NCI-H2227 treated with DMSO at 0.1 percent for 48 hours (cell line): ENCODE measurements at regions not wholly inside any gene's neighbourhood (a gene's known extent, or its start where the extent isn't known, plus 50 kb on each side); places are given as distances from the start of the nearest gene placed in this dataset.
A peak's percentile ranks its signal among the peaks of the same experiment; 100 is the strongest.
"Not testable (repeated sequence)": the region's sequence is repeated elsewhere in the genome, so short reads cannot be mapped to it uniquely, and the experiment has no call there.

Experiments
- DNase-seq: peaks from one replicate; lab custom pipeline; 2025; lab: John Stamatoyannopoulos, UW

GRCh38 chr15:94840794-94841783, 609.7 kb downstream of the MCTP2 start:
- DNase-seq = no peak

DNA sequence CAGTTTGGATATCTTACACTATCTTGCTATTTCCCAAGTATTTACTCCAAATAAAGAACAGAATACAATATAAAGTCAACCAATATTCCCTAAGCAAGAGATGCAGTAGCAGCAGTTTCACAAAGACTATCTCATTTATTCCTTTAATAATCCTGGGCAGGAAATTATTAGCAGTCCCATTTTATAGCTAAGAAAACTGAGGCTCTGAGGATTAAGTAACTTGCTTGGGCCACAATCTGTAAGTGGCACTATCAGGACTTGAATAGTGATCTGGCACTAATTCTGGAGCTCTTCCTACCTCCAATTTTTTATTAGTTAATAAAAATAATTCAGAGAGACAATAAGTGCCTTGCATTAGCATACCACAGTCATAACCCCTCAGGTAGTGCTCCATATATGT, 611.7 kb downstream of the MCTP2 start:
- no peak for DNase-seq

- DNase-seq = no peak
These were observed 612.8 kb downstream of the MCTP2 start for GRCh38 chr15:94844198-94844537.

DNA sequence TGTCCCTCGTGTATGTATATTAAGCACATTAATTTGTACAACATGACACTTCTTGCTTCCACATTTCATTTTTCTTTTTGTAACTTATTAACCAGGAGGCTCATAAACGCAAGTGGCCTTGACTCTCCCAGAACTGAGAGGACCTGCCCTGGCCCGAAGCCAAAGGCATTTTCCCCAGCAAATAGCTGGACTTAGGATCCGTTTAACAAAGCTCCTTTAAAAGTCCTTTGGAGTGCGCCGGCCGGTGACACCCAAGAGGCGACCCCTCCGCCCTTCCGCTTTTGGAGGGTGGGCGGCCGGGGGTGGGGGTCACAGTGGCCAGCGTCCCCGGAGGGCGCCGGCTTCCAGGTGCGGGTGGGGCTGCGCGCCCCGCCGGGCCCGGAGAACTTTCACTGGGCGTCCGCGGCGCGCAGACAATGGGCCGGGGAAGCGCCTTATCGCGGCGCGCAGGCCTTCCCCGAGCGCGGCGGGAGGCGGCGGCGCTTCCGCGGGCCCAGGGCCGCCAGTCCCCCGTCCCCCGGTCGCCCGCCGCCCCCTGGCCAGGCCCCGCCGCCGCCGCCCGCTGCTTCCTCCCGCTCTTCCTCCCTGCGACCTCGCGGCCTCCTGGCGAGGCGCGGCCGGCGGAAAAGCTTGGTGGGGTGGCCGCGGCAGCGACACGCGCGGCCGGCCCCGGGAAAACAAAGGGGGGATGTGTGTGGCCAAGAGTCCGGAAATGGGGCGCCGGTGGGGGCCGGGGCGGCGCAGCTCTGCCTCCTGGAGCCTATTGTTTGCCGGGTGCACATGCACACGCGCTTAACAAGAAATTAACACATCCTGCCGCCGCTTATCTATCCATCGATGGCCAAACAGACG, 613.4 kb downstream of the MCTP2 start:
- no peak for DNase-seq

DNA sequence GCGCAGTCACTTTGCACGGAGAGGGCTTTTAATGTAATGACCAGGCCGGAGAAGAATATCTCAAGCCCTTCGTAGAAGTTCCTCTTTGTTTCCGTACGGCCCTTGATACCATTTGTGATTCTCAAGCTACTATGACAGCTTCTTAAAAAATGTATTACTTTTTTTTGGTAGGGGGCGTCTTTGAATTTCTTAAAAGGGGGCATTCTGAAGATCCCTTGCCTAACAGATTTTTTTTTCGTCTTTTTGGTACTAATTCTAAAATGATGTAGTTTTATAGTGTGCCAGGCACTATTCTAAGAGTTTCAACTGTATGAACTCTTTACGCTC, 614.0 kb downstream of the MCTP2 start:
- DNase-seq = peak; percentile 12

DNA sequence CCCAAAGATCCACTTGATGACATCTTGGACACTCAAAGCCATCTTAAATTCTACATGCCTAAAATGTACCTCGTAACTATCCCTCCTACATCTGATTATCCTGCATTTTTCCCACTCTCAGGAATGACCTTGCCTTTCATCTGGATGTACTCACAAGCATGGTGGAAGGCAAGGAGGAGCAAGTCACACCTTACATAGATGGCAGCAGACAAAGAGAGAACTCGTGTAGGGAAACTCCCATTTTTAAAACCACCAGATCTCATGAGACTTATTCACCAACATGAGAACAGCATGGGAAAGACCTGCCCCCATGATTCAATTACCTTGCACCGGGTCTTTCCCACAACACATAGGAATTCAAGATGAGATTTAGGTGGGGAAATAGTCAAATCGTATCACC, 616.0 kb downstream of the MCTP2 start:
- DNase-seq = no peak

GRCh38 chr15:94848054-94848453, 616.7 kb downstream of the MCTP2 start:
- no peak for DNase-seq

GRCh38 chr15:94855018-94855408, 623.7 kb downstream of the MCTP2 start:
- DNase-seq = no peak

DNA sequence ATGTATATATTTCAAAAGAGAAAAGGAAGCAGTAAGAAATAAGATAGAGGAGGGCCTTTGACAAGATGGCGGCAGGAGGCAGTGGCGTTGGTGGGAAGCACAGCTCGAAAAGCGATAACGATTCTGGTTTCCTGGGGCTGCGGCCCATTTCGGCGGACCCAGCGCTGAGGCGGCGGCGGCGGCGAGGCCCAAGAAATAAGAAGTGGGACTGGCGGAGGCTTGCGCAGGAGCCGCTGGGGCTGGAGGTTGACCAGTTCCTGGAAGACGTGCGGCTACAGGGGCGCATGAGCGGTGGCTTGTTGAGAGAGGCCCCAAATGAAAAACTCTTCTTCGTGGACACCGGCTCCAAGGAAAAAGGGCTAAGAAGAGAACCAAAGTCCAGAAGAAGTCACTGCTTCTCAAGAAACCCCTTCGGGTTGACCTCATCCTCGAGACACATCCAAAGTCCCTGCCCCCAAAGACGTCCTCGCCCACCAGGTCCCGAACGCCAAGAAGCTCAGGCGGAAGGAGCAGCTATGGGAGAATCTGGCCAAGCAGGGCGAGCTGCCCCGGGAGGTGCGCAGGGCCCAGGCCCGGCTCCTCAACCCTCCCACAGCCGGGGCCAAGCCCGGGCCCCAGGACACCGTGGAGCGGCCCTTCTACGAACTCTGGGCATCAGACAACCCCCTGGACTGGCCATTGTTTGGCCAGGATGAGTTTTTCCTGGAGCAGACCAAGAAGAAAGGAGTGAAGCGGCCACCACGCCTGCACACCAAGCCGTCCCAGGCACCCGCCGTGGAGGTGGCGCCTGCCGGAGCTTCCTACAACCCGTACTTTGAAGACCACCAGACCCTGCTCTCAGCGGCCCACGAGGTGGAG, 624.3 kb downstream of the MCTP2 start:
- no peak for DNase-seq

- no peak for DNase-seq
These were observed 625.0 kb downstream of the MCTP2 start for GRCh38 chr15:94856267-94856854.

DNA sequence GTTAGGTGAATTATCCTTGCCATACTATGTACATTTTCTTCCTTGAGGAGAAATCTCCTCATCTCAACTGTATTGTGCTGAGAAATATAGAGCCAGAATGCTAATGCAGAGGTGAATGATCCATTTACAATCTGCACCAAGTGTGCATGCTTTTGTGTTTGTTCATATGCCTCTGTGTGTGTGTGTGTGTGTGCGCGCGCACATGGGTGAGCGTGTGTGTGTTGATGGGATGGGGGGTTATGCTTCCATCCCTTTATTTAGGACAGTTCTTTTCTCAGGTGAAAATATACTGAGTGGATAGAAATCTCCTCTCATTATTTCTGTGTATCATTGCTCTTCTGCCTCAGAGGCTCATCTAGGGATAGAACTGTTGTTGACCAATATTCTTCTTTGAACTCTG, 626.1 kb downstream of the MCTP2 start:
- DNase-seq = no peak

DNA sequence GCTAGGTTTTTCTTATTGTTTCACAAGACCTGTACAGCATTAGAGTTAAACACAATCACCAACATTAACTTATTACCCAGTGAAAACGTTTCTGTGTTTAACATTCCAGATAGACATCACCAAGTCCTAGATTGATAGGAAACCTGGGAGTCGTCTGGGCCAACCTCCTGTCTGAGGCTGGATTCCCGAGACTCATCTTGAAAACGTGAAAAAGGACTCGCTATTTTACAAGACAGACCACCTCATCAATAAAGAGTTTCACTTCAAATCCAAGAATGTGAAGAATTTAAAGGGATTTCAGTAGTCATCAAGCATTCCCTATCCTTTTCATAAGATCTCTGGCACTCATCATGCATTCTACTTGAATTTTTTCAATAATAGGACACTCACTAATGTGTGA, 626.6 kb downstream of the MCTP2 start:
- DNase-seq = no peak

GRCh38 chr15:94858449-94858848, 627.1 kb downstream of the MCTP2 start:
- DNase-seq = no peak

DNA sequence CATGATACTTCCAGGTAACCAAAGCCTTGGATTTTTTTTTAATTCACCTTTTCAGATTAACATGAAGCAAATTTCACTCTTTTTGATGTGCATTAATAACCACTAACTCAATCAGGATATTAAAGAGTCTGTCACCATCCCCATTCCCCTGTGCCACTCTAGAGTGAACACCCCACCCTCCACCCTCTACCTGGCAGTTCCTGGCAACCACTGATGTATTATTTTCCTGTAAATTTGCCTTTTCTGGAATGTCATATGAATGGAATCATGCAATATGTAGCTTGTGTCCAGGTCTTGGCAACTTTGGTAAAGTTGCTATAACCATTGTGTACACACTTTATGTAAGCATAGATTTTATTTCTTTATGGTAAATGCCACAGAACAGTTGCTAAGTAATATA, 627.6 kb downstream of the MCTP2 start:
- DNase-seq = no peak

- no peak for DNase-seq
These were observed 633.2 kb downstream of the MCTP2 start for GRCh38 chr15:94864600-94864999.

- DNase-seq = not testable (repeated sequence)
These were observed 636.9 kb downstream of the MCTP2 start for GRCh38 chr15:94868265-94868664.

DNA sequence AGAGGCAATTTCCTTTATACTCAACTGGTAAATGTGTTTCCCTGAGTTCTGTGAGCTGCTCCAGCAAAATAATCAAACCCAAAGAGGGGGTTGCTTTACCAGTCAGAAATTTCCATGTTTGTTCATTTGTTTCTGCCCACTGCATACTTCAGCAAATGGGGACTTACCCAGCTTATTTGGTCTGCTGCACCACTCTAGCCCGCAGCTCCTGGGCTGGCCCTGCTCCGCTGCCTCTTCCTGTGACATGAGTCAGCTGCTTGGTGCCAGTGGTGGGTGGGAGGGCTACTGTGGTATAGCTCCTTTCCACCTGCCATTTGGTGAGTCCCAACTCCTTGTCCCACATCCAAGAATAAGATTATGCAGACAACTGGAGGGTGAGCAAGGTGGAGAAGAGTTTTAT, 644.2 kb downstream of the MCTP2 start:
- DNase-seq = no peak

- DNase-seq = no peak
These were observed 646.5 kb downstream of the MCTP2 start for GRCh38 chr15:94877833-94878232.

DNA sequence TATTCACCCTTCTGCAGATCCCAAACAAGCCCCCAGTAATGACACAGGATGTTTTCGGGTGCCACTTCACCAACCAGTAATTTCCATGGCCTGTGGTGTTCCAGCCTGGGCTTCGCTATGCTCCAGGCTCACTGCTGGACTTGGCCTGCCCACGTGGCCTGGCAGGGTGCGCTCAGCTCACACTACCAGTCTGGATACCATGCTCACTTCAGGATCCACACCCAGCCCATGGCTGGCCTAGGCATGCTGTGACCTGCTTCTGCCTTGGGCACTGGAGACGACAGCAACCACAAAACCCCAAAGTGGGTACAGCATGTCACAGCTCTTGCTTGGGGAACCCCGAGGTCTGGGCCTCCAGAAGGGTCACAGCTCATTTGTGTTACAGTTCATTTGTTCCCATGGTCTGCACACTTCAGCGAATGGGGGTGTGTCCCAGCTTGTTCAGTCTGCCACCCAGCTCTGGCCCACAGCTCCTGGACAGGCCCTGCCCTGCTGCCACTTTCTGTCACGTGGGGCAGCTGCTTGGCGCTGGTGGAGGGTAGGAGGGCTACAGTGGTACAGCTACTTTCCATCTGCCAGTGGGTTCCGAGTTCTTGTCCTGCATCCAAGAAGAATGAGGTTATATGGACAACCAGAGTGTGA, 650.8 kb downstream of the MCTP2 start:
- no peak for DNase-seq

- DNase-seq = no peak
These were observed 656.0 kb downstream of the MCTP2 start for GRCh38 chr15:94887391-94887790.

GRCh38 chr15:94889153-94889552, 657.8 kb downstream of the MCTP2 start:
- DNase-seq = no peak
